SK-N-SH (cell line): ENCODE measurements at regions not wholly inside any gene's neighbourhood (a gene's known extent, or its start where the extent isn't known, plus 50 kb on each side); places are given as distances from the start of the nearest gene placed in this dataset.

ENCODE experiments used
- CTCF ChIA-PET: fragments of 300-600, 350-600 bp; formaldehyde crosslinking; extraction: SDS; loops from one replicate; lab custom pipeline; 2021; lab: Yijun Ruan, JAX
- POLR2A ChIA-PET: fragments of 350-600 bp; sonication (Branson Sonifier 250); formaldehyde crosslinking; extraction: SDS; loops from one replicate; lab custom pipeline; 2020; ENCODE audit warnings: antibody characterized with exemption, inconsistent platforms; lab: Yijun Ruan, JAX
- DNase-seq: peaks from one replicate; pipeline ENCODE4 v3.0.0; 2012
- H2AFZ ChIP-seq: fragments of 200-600 bp; sonication (generic); 2 replicates; pipeline ENCODE4 v1.8.1; 2016; ENCODE audit warnings: antibody characterized with exemption, mild to moderate bottlenecking, low read depth
- H3F3A ChIP-seq: fragments of 200-600 bp; sonication (generic); replicated peaks from 2 replicates; pipeline ENCODE3; 2016; ENCODE audit warnings: antibody characterized with exemption, mild to moderate bottlenecking; ENCODE audit not compliant: insufficient read depth
- H3K27ac ChIP-seq, 2 experiments: fragments of 200-500 bp in 1 of 2; fragments of 200-600 bp in 1 of 2; sonication (Bioruptor generic) in 1 of 2; sonication (generic), shearing (Covaris generic) in 1 of 2; 2 replicates each; pipeline versions ENCODE4 v1.5.1 to v1.6.1; 2014 to 2016; ENCODE audit warnings: low read depth in 2 of 2, inconsistent platforms in 1 of 2, low read length in 1 of 2, mild to moderate bottlenecking in 1 of 2, mixed read lengths in 1 of 2
- H3K27me3 ChIP-seq: fragments of 200-600 bp; sonication (generic), shearing (Covaris generic); 2 replicates; pipeline ENCODE4 v1.6.1; 2016; ENCODE audit warnings: mixed run types; ENCODE audit not compliant: insufficient read depth
- H3K36me3 ChIP-seq, 2 experiments: fragments of 200-500 bp in 1 of 2; fragments of 200-600 bp in 1 of 2; sonication (Bioruptor generic) in 1 of 2; sonication (generic) in 1 of 2; replicated peaks in 1 of 2; 2 replicates each; pipeline versions ENCODE3 to v1.5.1; 2014 to 2016; ENCODE audit warnings: low read length in 1 of 2, mild to moderate bottlenecking in 1 of 2; ENCODE audit not compliant: insufficient read depth in 2 of 2, control insufficient read depth in 1 of 2
- H3K4me1 ChIP-seq, 2 experiments: fragments of 200-500 bp in 1 of 2; fragments of 200-600 bp in 1 of 2; sonication (Bioruptor generic) in 1 of 2; sonication (generic), shearing (Covaris generic) in 1 of 2; 2 replicates each; pipeline versions ENCODE4 v1.5.1 to v1.6.1; 2014 to 2016; ENCODE audit warnings: low read depth in 1 of 2, low read length in 1 of 2, mixed run types in 1 of 2; ENCODE audit not compliant: insufficient read depth in 2 of 2, control insufficient read depth in 1 of 2
- H3K4me2 ChIP-seq: fragments of 200-600 bp; sonication (generic), shearing (Covaris generic); 2 replicates; pipeline ENCODE4 v1.6.1; 2017; ENCODE audit warnings: mixed run types
- H3K4me3 ChIP-seq, 2 experiments: fragments of 200-500 bp in 1 of 2; fragments of 200-600 bp in 1 of 2; sonication (Bioruptor generic) in 1 of 2; sonication (generic), shearing (Covaris generic) in 1 of 2; 2 replicates each; pipeline versions ENCODE4 v1.5.1 to v1.8.1; 2014 to 2016; ENCODE audit warnings: low read depth in 2 of 2, inconsistent platforms in 1 of 2, low read length in 1 of 2, mild to moderate bottlenecking in 1 of 2, mixed read lengths in 1 of 2, moderate library complexity in 1 of 2
- H3K79me2 ChIP-seq: fragments of 200-600 bp; sonication (generic); 2 replicates; pipeline ENCODE4 v1.8.1; 2017; ENCODE audit warnings: mild to moderate bottlenecking; ENCODE audit not compliant: insufficient read depth
- H3K9ac ChIP-seq: fragments of 200-600 bp; sonication (generic); 2 replicates; pipeline ENCODE4 v1.6.1; 2017; ENCODE audit warnings: mixed run types
- H3K9me2 ChIP-seq: fragments of 200-600 bp; sonication (generic); 2 replicates; pipeline ENCODE4 v1.6.1; 2017; ENCODE audit warnings: mixed run types
- H3K9me3 ChIP-seq: fragments of 200-600 bp; sonication (generic); 2 replicates; pipeline ENCODE4 v1.6.1; 2017; ENCODE audit warnings: mixed run types, mild to moderate bottlenecking, moderate library complexity
- H4K20me1 ChIP-seq: fragments of 200-600 bp; sonication (generic); 2 replicates; pipeline ENCODE4 v1.6.1; 2017; ENCODE audit warnings: mild to moderate bottlenecking, mixed run types; ENCODE audit not compliant: insufficient read depth
- EP300 ChIP-seq, 2 experiments: IDR thresholded peaks; 2 replicates each; pipeline versions ENCODE4 v1.4.0 to v1.6.1; 2012; ENCODE audit warnings: borderline replicate concordance in 1 of 2, low read depth in 1 of 2, low read length in 1 of 2
- FOXJ3 ChIP-seq: sonication (generic); formaldehyde crosslinking; IDR thresholded peaks from 2 replicates; pipeline ENCODE4 v1.5.1; 2020; ENCODE audit warnings: mild to moderate bottlenecking, missing genetic modification reagents
- FOXM1 ChIP-seq: IDR thresholded peaks from 2 replicates; pipeline ENCODE4 v1.4.0; 2012; ENCODE audit warnings: low read depth, mild to moderate bottlenecking
- GABPA ChIP-seq: IDR thresholded peaks from 2 replicates; pipeline ENCODE4 v1.4.0; 2012; ENCODE audit warnings: low read depth, mild to moderate bottlenecking
- GATA2 ChIP-seq: sonication (generic); formaldehyde crosslinking; IDR thresholded peaks from 2 replicates; pipeline ENCODE4 v1.5.0; 2020; ENCODE audit warnings: mild to moderate bottlenecking, missing genetic modification reagents
- MXI1 ChIP-seq: IDR thresholded peaks from 2 replicates; pipeline ENCODE4 v1.6.1; 2012; ENCODE audit warnings: mild to moderate bottlenecking, low read depth, low read length, improper control_type of control experiment
- NFIC ChIP-seq: IDR thresholded peaks from 2 replicates; pipeline ENCODE4 v1.4.0; 2012; ENCODE audit warnings: borderline replicate concordance
- NRF1 ChIP-seq: IDR thresholded peaks from 2 replicates; pipeline ENCODE4 v1.6.1; 2012; ENCODE audit warnings: low read depth, mild to moderate bottlenecking, low read length
- RAD21 ChIP-seq: IDR thresholded peaks from 2 replicates; pipeline ENCODE4 v1.6.1; 2012; ENCODE audit warnings: mild to moderate bottlenecking, low read length
- RCOR1 ChIP-seq: fragments of 150-350 bp; IDR thresholded peaks from 2 replicates; pipeline ENCODE4 v1.6.1; 2017; ENCODE audit warnings: antibody characterized with exemption, low read length
- RFX5 ChIP-seq: IDR thresholded peaks from 2 replicates; pipeline ENCODE4 v1.6.1; 2012; ENCODE audit warnings: mild to moderate bottlenecking, improper control_type of control experiment, low read length
- SIN3A ChIP-seq: IDR thresholded peaks from 2 replicates; pipeline ENCODE4 v1.6.1; 2012; ENCODE audit warnings: low read depth, mild to moderate bottlenecking, low read length, moderate library complexity, borderline replicate concordance
- SMC3 ChIP-seq: IDR thresholded peaks from 2 replicates; pipeline ENCODE4 v1.6.1; 2012; ENCODE audit warnings: low read depth, low read length, improper control_type of control experiment
- TAF1 ChIP-seq: IDR thresholded peaks from 2 replicates; pipeline ENCODE4 v1.6.1; 2012; ENCODE audit warnings: low read depth, mild to moderate bottlenecking, low read length, moderate library complexity, borderline replicate concordance
- TCF12 ChIP-seq: IDR thresholded peaks from 2 replicates; pipeline ENCODE4 v1.4.0; 2012
- TEAD4 ChIP-seq: IDR thresholded peaks from 2 replicates; pipeline ENCODE4 v1.4.0; 2012; ENCODE audit warnings: mild to moderate bottlenecking, borderline replicate concordance; ENCODE audit not compliant: insufficient read depth
- YY1 ChIP-seq: IDR thresholded peaks from 2 replicates; pipeline ENCODE4 v1.4.0; 2012; ENCODE audit warnings: low read depth, mild to moderate bottlenecking
- WGBS: methylation state at CpG from one replicate; pipeline ENCODE4 v1.1.6; 2017; ENCODE audit warnings: low lambda C conversion rate; 5-methylcytosine and 5-hydroxymethylcytosine counted together
- TF ChIP-seq, protein P1 (sequence below): fragments of 200-600 bp; sonication (generic); IDR thresholded peaks from 2 replicates; pipeline ENCODE4 v1.6.1; 2017; ENCODE audit warnings: antibody characterized with exemption, mild to moderate bottlenecking, moderate library complexity
- TF ChIP-seq, protein P2 (sequence below): IDR thresholded peaks from 2 replicates; pipeline ENCODE4 v1.4.0; 2012; ENCODE audit warnings: low read depth, borderline replicate concordance
- TF ChIP-seq, protein P3 (sequence below): IDR thresholded peaks from 2 replicates; pipeline ENCODE4 v1.4.0; 2012; ENCODE audit warnings: low read depth
- TF ChIP-seq, protein P4 (sequence below): fragments of 150-350 bp; IDR thresholded peaks from 2 replicates; pipeline ENCODE4 v1.6.1; 2016; ENCODE audit warnings: mild to moderate bottlenecking, low read depth, low read length

DNA sequence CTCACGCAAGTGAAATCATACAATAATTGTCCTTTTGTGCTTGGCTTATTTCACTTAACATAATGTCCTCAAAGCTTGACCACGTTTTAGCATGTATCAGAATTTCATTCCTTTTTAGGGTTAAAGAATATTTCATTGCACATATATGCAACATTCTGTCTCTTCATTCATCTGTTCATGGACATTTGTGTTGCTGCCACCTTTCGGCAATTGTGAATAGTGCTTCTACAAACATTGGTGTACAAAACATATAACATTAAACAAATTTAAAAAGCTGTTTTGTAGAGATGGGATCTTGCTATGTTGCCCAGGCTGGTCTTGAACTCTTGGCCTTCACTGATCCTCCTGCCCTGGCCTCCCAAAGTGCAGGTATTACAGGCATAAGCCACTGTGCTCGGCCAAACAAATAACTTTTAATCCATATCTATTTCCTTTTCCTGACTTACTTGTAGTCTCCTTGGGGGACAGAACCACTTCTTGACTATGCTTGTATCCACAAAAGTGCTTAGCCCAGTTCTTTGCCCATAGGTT lies 209.3 kb downstream of the SLC4A3 start:
- Histone ChIP-seq H3K4me2 (no peak overlapping the region), H3K36me3 (no peaks in the 10 kb centered on the region), H2AFZ (no peak overlapping the region), H3K4me1 (no peaks in the 10 kb centered on the region), H3K4me3 (no peak overlapping the region), H3K27me3 (no peaks in the 10 kb centered on the region; the same call in 1 of the 2 replicates), H3K9me3 (no peaks in the 10 kb centered on the region), H4K20me1 (no peaks in the 10 kb centered on the region), H3K9me2 (no peaks in the 10 kb centered on the region), H3K9ac (no peak overlapping the region), H3K27ac (no peak overlapping the region), H3K79me2 (no peaks in the 10 kb centered on the region), H3F3A (no peaks in the 10 kb centered on the region)
- CTCF ChIA-PET, result interaction anchor here (0.7 to 2.6 kb wide), 17 partner anchors 10 to 520 kb away, joined by 3 to 16 read pairs (median 4); no protein-coding TSS in a partner anchor
- WGBS, result 11% methylated on average over 4 of the region's 4 CpGs
- DNase-seq, result no peak
- TF ChIP-seq SIN3A (no peak), GABPA (no peak), RCOR1 (no peak), RAD21 (peak; percentile 47), MXI1 (no peak), TAF1 (no peak), NRF1 (no peak), SMC3 (peak; percentile 15; the same call in 1 of the 2 replicates), TCF12 (no peak)
- TF ChIP-seq, protein P1, sequence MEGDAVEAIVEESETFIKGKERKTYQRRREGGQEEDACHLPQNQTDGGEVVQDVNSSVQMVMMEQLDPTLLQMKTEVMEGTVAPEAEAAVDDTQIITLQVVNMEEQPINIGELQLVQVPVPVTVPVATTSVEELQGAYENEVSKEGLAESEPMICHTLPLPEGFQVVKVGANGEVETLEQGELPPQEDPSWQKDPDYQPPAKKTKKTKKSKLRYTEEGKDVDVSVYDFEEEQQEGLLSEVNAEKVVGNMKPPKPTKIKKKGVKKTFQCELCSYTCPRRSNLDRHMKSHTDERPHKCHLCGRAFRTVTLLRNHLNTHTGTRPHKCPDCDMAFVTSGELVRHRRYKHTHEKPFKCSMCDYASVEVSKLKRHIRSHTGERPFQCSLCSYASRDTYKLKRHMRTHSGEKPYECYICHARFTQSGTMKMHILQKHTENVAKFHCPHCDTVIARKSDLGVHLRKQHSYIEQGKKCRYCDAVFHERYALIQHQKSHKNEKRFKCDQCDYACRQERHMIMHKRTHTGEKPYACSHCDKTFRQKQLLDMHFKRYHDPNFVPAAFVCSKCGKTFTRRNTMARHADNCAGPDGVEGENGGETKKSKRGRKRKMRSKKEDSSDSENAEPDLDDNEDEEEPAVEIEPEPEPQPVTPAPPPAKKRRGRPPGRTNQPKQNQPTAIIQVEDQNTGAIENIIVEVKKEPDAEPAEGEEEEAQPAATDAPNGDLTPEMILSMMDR, result peak; percentile 69
- POLR2A ChIA-PET, result no interaction called here

DNA sequence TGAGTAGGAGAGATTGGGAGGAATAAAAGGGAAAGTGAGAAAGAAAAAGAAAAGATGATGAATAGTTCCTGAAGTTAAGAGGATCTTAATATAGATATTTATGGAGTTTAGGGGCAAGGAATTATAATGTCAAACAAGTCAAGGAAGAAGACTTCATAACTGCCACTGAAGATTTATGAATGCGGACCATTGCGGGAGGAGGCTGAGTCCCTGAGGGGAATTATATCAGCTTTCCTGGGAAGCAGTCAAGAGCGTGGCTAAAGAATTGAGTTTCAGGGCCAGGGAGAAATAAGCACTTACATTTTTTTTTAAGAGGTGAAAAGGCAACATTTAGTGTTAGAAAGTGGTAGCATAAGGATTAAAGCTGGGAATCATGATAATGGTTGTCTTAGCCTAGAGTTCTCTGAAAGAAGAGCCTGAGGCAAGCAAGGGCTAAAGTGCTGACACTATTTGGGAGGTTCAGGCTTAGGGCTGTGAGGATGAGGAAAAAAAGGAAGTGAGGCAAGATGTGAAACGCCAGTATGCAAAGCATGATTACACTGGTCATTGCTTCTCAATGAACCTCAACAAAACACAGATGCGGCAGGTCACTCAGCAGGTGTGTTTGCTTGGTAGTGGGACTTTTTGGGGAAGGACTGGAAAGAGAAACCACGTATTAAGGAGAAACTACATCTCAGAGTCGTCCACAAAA lies 217.1 kb downstream of the SLC4A3 start:
- H3K4me2 ChIP-seq, result no peak overlapping the region
- WGBS, result 22% methylated on average over 7 of the region's 7 CpGs
- no peaks in the 10 kb centered on the region for H3K36me3 ChIP-seq
- ChIA-PET CTCF (no interaction called here), POLR2A (no interaction called here)
- no peaks in the 10 kb centered on the region; the same call in 1 of the 2 replicates for H3K27me3 ChIP-seq
- no peak overlapping the region for H3K27ac ChIP-seq
- no peak overlapping the region for H3K9ac ChIP-seq
- H3K4me3 ChIP-seq, result no peak overlapping the region
- no peaks in the 10 kb centered on the region for H3K4me1 ChIP-seq
- H3K9me2 ChIP-seq, result no peaks in the 10 kb centered on the region
- DNase-seq, result no peak
- no peak overlapping the region for H2AFZ ChIP-seq
- H4K20me1 ChIP-seq, result no peaks in the 10 kb centered on the region
- no peaks in the 10 kb centered on the region for H3F3A ChIP-seq
- H3K9me3 ChIP-seq, result no peaks in the 10 kb centered on the region
- no peaks in the 10 kb centered on the region for H3K79me2 ChIP-seq
- TF ChIP-seq, protein P2, sequence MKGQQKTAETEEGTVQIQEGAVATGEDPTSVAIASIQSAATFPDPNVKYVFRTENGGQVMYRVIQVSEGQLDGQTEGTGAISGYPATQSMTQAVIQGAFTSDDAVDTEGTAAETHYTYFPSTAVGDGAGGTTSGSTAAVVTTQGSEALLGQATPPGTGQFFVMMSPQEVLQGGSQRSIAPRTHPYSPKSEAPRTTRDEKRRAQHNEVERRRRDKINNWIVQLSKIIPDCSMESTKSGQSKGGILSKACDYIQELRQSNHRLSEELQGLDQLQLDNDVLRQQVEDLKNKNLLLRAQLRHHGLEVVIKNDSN, result no peak
- TF ChIP-seq, protein P1, result no peak
- no peak for TF ChIP-seq RCOR1
- TF ChIP-seq FOXJ3, result no peak
- no peak for TF ChIP-seq RFX5
- TF ChIP-seq EP300 (IDR thresholded peaks at IDR 0.05; ENCODE audit: borderline replicate concordance in 1 of 2, low read depth in 1 of 2, low read length in 1 of 2), result no peak
- TF ChIP-seq, protein P3, sequence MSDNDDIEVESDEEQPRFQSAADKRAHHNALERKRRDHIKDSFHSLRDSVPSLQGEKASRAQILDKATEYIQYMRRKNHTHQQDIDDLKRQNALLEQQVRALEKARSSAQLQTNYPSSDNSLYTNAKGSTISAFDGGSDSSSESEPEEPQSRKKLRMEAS, result no peak
- TF ChIP-seq, protein P4, sequence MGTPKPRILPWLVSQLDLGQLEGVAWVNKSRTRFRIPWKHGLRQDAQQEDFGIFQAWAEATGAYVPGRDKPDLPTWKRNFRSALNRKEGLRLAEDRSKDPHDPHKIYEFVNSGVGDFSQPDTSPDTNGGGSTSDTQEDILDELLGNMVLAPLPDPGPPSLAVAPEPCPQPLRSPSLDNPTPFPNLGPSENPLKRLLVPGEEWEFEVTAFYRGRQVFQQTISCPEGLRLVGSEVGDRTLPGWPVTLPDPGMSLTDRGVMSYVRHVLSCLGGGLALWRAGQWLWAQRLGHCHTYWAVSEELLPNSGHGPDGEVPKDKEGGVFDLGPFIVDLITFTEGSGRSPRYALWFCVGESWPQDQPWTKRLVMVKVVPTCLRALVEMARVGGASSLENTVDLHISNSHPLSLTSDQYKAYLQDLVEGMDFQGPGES, result no peak
- TF ChIP-seq GATA2 (CRISPR knock-in tag), result no peak
- no peak for TF ChIP-seq TEAD4
- TF ChIP-seq FOXM1, result no peak
- no peak for TF ChIP-seq NFIC
- TF ChIP-seq YY1, result no peak
